H1 (cell line): ENCODE measurements at regions not wholly inside any gene's neighbourhood (a gene's known extent, or its start where the extent isn't known, plus 50 kb on each side); places are given as distances from the start of the nearest gene placed in this dataset.

Experiments
- CTCF ChIA-PET: fragments of 300-600 bp; sonication (Branson Sonifier 250); formaldehyde crosslinking; loops from one replicate; lab custom pipeline; 2021; ENCODE audit not compliant: partially characterized antibody; lab: Charles Lee
- POLR2A ChIA-PET: fragments of 300-600 bp; sonication (Branson Sonifier 250); formaldehyde crosslinking; loops from one replicate; lab custom pipeline; 2021; ENCODE audit warnings: inconsistent platforms; ENCODE audit not compliant: partially characterized antibody; lab: Charles Lee
- DNase-seq, 2 experiments: peaks; one replicate each; pipeline versions ENCODE4 v3.0.0 to v3.0.0-alpha.2; 2010 to 2022; ENCODE audit warnings: low spot score in 2 of 2, low read depth in 1 of 2, mixed read lengths in 1 of 2
- FAIRE-seq: peaks from 2 replicates; lab custom pipeline; 2011; peaks lifted over from hg19 to GRCh38; lab: Jason Lieb, UNC
- H2AFZ ChIP-seq: 2 replicates; pipeline ENCODE4 v1.8.1; 2012; ENCODE audit warnings: low read length, inconsistent platforms
- H2AK5ac ChIP-seq: 2 replicates; pipeline ENCODE4 v1.6.1; 2013; ENCODE audit warnings: low read depth, low read length
- H2BK120ac ChIP-seq: replicated peaks from 2 replicates; pipeline ENCODE3; 2013; ENCODE audit warnings: low read depth, low read length, inconsistent platforms
- H2BK12ac ChIP-seq: 2 replicates; pipeline ENCODE4 v1.6.1; 2013; ENCODE audit warnings: low read depth, low read length
- H2BK15ac ChIP-seq: 2 replicates; pipeline ENCODE4 v1.6.1; 2013; ENCODE audit warnings: low read length
- H2BK20ac ChIP-seq: 2 replicates; pipeline ENCODE4 v1.6.1; 2013; ENCODE audit warnings: low read length
- H2BK5ac ChIP-seq: 2 replicates; pipeline ENCODE4 v1.6.1; 2013; ENCODE audit warnings: low read depth, low read length
- H3K14ac ChIP-seq: 2 replicates; pipeline ENCODE4 v1.6.1; 2013; ENCODE audit warnings: inconsistent platforms; ENCODE audit not compliant: insufficient read length
- H3K18ac ChIP-seq: 2 replicates; pipeline ENCODE4 v1.6.1; 2013; ENCODE audit warnings: low read length; ENCODE audit errors: extremely low read depth
- H3K23ac ChIP-seq: 2 replicates; pipeline ENCODE4 v1.6.1; 2013; ENCODE audit warnings: inconsistent platforms; ENCODE audit not compliant: insufficient read length
- H3K23me2 ChIP-seq: 2 replicates; pipeline ENCODE4 v1.6.1; 2013; ENCODE audit warnings: low read depth, low read length
- H3K27ac ChIP-seq: 2 replicates; pipeline ENCODE4 v1.6.1; 2011; ENCODE audit warnings: low read depth, low read length, inconsistent platforms
- H3K27me3 ChIP-seq, 4 experiments: replicated peaks in 1 of 4; 1 replicate in 1 of 4; 2 replicates in 3 of 4; pipeline versions ENCODE4 v1.6.1 to v1.8.1; 2011 to 2013; ENCODE audit warnings: low read length in 3 of 4, mild to moderate bottlenecking in 3 of 4, inconsistent platforms in 2 of 4, mixed read lengths in 2 of 4, moderate library complexity in 1 of 4; ENCODE audit not compliant: control insufficient read depth in 3 of 4, insufficient read depth in 3 of 4; ENCODE audit errors: extremely low read depth in 1 of 4
- H3K36me3 ChIP-seq, 4 experiments: 2 replicates each; pipeline versions ENCODE4 v1.6.1 to v1.8.1; 2011 to 2013; ENCODE audit warnings: mild to moderate bottlenecking in 4 of 4, low read length in 3 of 4, moderate library complexity in 2 of 4, control low read depth in 1 of 4, inconsistent platforms in 1 of 4; ENCODE audit not compliant: insufficient read depth in 4 of 4, control insufficient read depth in 2 of 4
- H3K4ac ChIP-seq: replicated peaks from 2 replicates; pipeline ENCODE3; 2013; ENCODE audit warnings: low read length, low read depth, mixed read lengths, inconsistent platforms; ENCODE audit not compliant: insufficient read length
- H3K4me1 ChIP-seq, 4 experiments: replicated peaks in 1 of 4; 1 replicate in 1 of 4; 2 replicates in 3 of 4; pipeline versions ENCODE4 v1.6.1 to v1.8.1; 2011 to 2013; ENCODE audit warnings: low read length in 3 of 4, inconsistent platforms in 2 of 4, mixed read lengths in 1 of 4; ENCODE audit not compliant: insufficient read depth in 4 of 4, control insufficient read depth in 3 of 4
- H3K4me2 ChIP-seq, 2 experiments: 2 replicates each; pipeline versions ENCODE4 v1.6.1 to v1.8.1; 2011 to 2013; ENCODE audit warnings: low read depth in 2 of 2, low read length in 2 of 2, control low read depth in 1 of 2, inconsistent platforms in 1 of 2, mild to moderate bottlenecking in 1 of 2; ENCODE audit not compliant: insufficient read depth in 1 of 2
- H3K4me3 ChIP-seq, 4 experiments: fragments of 200-600, 300-600 bp in 1 of 4; sonication (generic), shearing (Covaris generic), sonication (Bioruptor Twin) in 1 of 4; 2 replicates each; pipeline versions ENCODE4 v1.5.1 to v1.8.1; 2011 to 2016; ENCODE audit warnings: low read length in 4 of 4, low read depth in 3 of 4, control low read depth in 2 of 4, inconsistent platforms in 2 of 4, mild to moderate bottlenecking in 2 of 4, mixed read lengths in 1 of 4, moderate library complexity in 1 of 4; ENCODE audit not compliant: insufficient read depth in 2 of 4; ENCODE audit errors: extremely low read depth in 1 of 4
- H3K56ac ChIP-seq: replicated peaks from 2 replicates; pipeline ENCODE3; 2013; ENCODE audit warnings: low read depth, mild to moderate bottlenecking, mixed read lengths, low read length, inconsistent platforms; ENCODE audit not compliant: insufficient read length
- H3K79me1 ChIP-seq: 2 replicates; pipeline ENCODE4 v1.6.1; 2013; ENCODE audit warnings: low read depth, low read length, control low read depth
- H3K79me2 ChIP-seq, 2 experiments: 2 replicates each; pipeline versions ENCODE4 v1.6.1 to v1.8.1; 2012 to 2013; ENCODE audit warnings: low read length in 2 of 2, mild to moderate bottlenecking in 2 of 2, inconsistent platforms in 1 of 2; ENCODE audit not compliant: insufficient read depth in 2 of 2, control insufficient read depth in 1 of 2
- H3K9ac ChIP-seq, 4 experiments: replicated peaks in 1 of 4; 1 replicate in 1 of 4; 2 replicates in 3 of 4; pipeline versions ENCODE4 v1.6.1 to v1.8.1; 2011 to 2013; ENCODE audit warnings: low read depth in 3 of 4, low read length in 3 of 4, control low read depth in 2 of 4, mild to moderate bottlenecking in 2 of 4, moderate library complexity in 2 of 4, inconsistent platforms in 1 of 4; ENCODE audit errors: extremely low read depth in 1 of 4
- H3K9me3 ChIP-seq, 2 experiments: 2 replicates each; pipeline versions ENCODE4 v1.6.1 to v1.8.1; 2012 to 2013; ENCODE audit warnings: mild to moderate bottlenecking in 2 of 2, moderate library complexity in 2 of 2, control low read depth in 1 of 2, inconsistent platforms in 1 of 2, low read depth in 1 of 2, low read length in 1 of 2, mixed read lengths in 1 of 2; ENCODE audit not compliant: insufficient read depth in 2 of 2
- H4K20me1 ChIP-seq, 2 experiments: replicated peaks in 1 of 2; 2 replicates each; pipeline versions ENCODE3 to v1.8.1; 2011 to 2013; ENCODE audit warnings: inconsistent platforms in 2 of 2, low read length in 2 of 2, mild to moderate bottlenecking in 1 of 2; ENCODE audit not compliant: insufficient read depth in 2 of 2, control insufficient read depth in 1 of 2
- H4K5ac ChIP-seq: 2 replicates; pipeline ENCODE4 v1.6.1; 2013; ENCODE audit warnings: low read length, low read depth, mixed read lengths, inconsistent platforms; ENCODE audit not compliant: insufficient read length
- H4K8ac ChIP-seq: 2 replicates; pipeline ENCODE4 v1.8.0; 2013; ENCODE audit warnings: mild to moderate bottlenecking, moderate library complexity, low read length, inconsistent platforms; ENCODE audit not compliant: insufficient read depth; ENCODE audit errors: extremely low read depth
- H4K91ac ChIP-seq: replicated peaks from 2 replicates; pipeline ENCODE3; 2013; ENCODE audit warnings: low read length, mixed read lengths, inconsistent platforms; ENCODE audit not compliant: insufficient read length
- BACH1 ChIP-seq: IDR thresholded peaks from 2 replicates; pipeline ENCODE4 v1.6.1; 2012; ENCODE audit warnings: low read length, improper control_type of control experiment
- CHD1 ChIP-seq: IDR thresholded peaks from 2 replicates; pipeline ENCODE4 v1.6.1; 2012; ENCODE audit warnings: low read depth, low read length, improper control_type of control experiment
- HDAC6 ChIP-seq: IDR thresholded peaks from one replicate; pipeline ENCODE4 v1.7.1; 2012; ENCODE audit warnings: low read depth, mild to moderate bottlenecking, inconsistent platforms, low read length, moderate library complexity
- WGBS, 2 experiments: shearing (Covaris generic) in 1 of 2; methylation state at CpG; one replicate each; pipeline versions ENCODE4 v1.1.6 to v1.1.7; 2013 to 2015; ENCODE audit warnings: low lambda C conversion rate in 2 of 2, mixed read lengths in 2 of 2, inconsistent platforms in 1 of 2, low coverage in 1 of 2, missing lambda C conversion rate in 1 of 2; ENCODE audit not compliant: insufficient replicate concordance in 2 of 2, insufficient coverage in 1 of 2, insufficient read length in 1 of 2; ENCODE audit errors: extremely low coverage in 1 of 2, missing lambda C conversion rate in 1 of 2; 5-methylcytosine and 5-hydroxymethylcytosine counted together

DNA sequence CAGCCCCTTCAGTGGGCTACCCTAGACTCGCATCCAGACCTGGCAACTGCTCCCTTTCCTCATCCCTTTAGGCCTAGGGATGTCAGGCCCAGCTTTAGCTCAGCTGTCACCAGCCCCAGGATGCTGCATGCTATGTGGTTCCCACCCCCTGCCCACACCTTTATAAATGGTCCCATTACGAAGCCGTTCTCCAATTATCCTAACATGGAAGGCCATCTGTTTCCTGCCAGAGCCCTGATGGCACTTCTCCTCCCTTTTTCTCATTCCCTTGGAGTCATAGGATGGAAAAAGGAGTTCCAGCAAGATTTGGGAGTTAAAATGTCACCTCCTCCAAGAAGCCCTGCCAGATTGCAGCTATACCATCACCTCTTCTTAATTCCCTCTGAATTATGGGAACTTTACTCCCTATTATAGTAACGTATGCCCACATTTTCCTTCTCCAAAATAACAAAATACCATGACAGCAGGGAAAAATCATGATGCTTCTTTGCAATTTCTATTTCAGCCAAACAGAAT, 205.0 kb upstream of the GRIK3 start:
- H2BK20ac ChIP-seq, result peak overlapping the region; percentile 52; the same call in 1 of the 2 replicates
- POLR2A ChIA-PET, result interaction anchor here (0.6 kb wide), 1 partner anchor 94 kb away, joined by 3 read pairs; no protein-coding TSS in a partner anchor
- peak overlapping the region; percentile 27 for H4K91ac ChIP-seq
- no peak overlapping the region for H3K56ac ChIP-seq
- H4K8ac ChIP-seq, result 0 out of 2 replicates have a peak overlapping the region, but pooled peaks have one; percentile 5
- H3K79me2 ChIP-seq, result no peaks in the 10 kb centered on the region
- CTCF ChIA-PET, result interaction anchor here (0.9 kb wide), 1 partner anchor 16 kb away, joined by 3 read pairs; no protein-coding TSS in a partner anchor
- H3K14ac ChIP-seq, result no peak overlapping the region
- H2AK5ac ChIP-seq, result no peak overlapping the region
- H3K27me3 ChIP-seq, result no peaks in the 10 kb centered on the region; a peak in 1 of 7 replicates
- H3K4me2 ChIP-seq, result no peak overlapping the region
- no peak for DNase-seq
- H3K18ac ChIP-seq, result peak overlapping the region; percentile 5; the same call in 1 of the 2 replicates
- H3K23ac ChIP-seq, result no peak overlapping the region
- no peak overlapping the region for H2BK120ac ChIP-seq
- 0 out of 2 replicates have a peak overlapping the region, but pooled peaks have one; percentile 42 for H2BK12ac ChIP-seq
- H3K79me1 ChIP-seq, result no peaks in the 10 kb centered on the region
- FAIRE-seq, result no peak
- H4K20me1 ChIP-seq, result no peaks in the 10 kb centered on the region
- peak overlapping the region; percentile 47; the same call in 1 of the 2 replicates for H2BK15ac ChIP-seq
- no peak overlapping the region for H2AFZ ChIP-seq
- H3K9ac ChIP-seq, result no peak overlapping the region
- no peaks in the 10 kb centered on the region for H3K9me3 ChIP-seq
- peak overlapping the region; percentile 32 for H3K4ac ChIP-seq
- no peak overlapping the region for H3K27ac ChIP-seq
- H3K4me1 ChIP-seq, result peaks cover 10 to 40% (median 23%) of the 10 kb centered on the region in 4 experiments
- TF ChIP-seq BACH1 (no peak), HDAC6 (no peak), CHD1 (no peak)
- TF ChIP-seq, all 59 proteins: peak for 0
- Histone ChIP-seq H3K23me2 (peaks cover 3% of the 10 kb centered on the region; the same call in 1 of the 2 replicates), H3K36me3 (no peaks in the 10 kb centered on the region), H3K4me3 (no peak overlapping the region), H4K5ac (no peak overlapping the region), H2BK5ac (no peak overlapping the region)
- WGBS, 2 experiments, result 88% methylated on average over 4 of the region's 4 CpGs; no CpG with 5 or more reads in 1 of the 2 experiments
